ENCODE measurements at regions not wholly inside any gene's neighbourhood (a gene's known extent, or its start where the extent isn't known, plus 50 kb on each side); places are given as distances from the start of the nearest gene placed in this dataset.

GRCh38 chr2:236665572-236666118, 96.0 kb downstream of the ACKR3 start:
- TF ChIP-seq, protein P1, sequence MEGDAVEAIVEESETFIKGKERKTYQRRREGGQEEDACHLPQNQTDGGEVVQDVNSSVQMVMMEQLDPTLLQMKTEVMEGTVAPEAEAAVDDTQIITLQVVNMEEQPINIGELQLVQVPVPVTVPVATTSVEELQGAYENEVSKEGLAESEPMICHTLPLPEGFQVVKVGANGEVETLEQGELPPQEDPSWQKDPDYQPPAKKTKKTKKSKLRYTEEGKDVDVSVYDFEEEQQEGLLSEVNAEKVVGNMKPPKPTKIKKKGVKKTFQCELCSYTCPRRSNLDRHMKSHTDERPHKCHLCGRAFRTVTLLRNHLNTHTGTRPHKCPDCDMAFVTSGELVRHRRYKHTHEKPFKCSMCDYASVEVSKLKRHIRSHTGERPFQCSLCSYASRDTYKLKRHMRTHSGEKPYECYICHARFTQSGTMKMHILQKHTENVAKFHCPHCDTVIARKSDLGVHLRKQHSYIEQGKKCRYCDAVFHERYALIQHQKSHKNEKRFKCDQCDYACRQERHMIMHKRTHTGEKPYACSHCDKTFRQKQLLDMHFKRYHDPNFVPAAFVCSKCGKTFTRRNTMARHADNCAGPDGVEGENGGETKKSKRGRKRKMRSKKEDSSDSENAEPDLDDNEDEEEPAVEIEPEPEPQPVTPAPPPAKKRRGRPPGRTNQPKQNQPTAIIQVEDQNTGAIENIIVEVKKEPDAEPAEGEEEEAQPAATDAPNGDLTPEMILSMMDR (IDR thresholded peaks at IDR 0.05): no peak
- Histone ChIP-seq H3K4me3 (no peak overlapping the region), H3K36me3 (ENCODE audit: low read depth) (no peaks in the 10 kb centered on the region), H3K4me1 (ENCODE audit: low read depth) (no peaks in the 10 kb centered on the region), H3K9me3 (no peaks in the 10 kb centered on the region)
- DNase-seq: no peak
- no peak for ATAC-seq
- intact Hi-C loops (cut with DNase I, micrococcal nuclease): no loop called here

DNA sequence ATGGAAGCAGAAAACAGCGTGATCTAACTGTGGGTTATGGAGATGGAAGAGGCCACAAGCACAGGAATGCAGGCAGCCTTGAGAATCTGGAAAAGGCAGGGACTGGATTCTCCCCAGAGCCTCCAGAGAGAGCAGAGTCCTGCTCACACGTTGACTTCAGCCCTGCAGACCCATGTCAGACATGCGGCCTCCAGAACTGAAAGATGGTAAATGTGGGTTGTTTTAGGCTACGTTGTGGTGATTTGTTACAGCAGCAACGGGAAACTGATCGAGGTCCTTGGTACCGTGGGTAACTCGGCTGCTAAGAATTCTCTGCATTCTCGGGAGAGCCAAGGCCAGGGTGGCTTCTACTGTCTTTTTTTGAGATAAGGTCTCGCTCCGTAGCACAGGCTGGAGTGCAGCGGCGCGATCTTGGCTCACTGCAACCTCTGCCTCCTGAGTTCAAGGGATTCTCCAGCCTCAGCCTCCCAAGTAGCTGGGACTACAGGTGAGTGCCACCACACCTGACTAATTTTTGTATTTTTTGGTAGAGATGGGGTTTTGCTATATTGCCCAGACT, 97.1 kb downstream of the ACKR3 start:
- DNase-seq (no peak), ATAC-seq (no peak)
- no peak overlapping the region for H3K4me3 ChIP-seq
- TF ChIP-seq, protein P1 (IDR thresholded peaks at IDR 0.05): no peak
- intact Hi-C loops (cut with DNase I, micrococcal nuclease): no loop called here
- no peaks in the 10 kb centered on the region for H3K4me1 ChIP-seq (ENCODE audit: low read depth)
- H3K9me3 ChIP-seq: no peaks in the 10 kb centered on the region
- no peaks in the 10 kb centered on the region for H3K36me3 ChIP-seq (ENCODE audit: low read depth)

GRCh38 chr2:236667526-236667925, 97.9 kb downstream of the ACKR3 start:
- H3K4me3 ChIP-seq: no peak overlapping the region
- DNase-seq: no peak
- H3K36me3 ChIP-seq (ENCODE audit: low read depth): no peaks in the 10 kb centered on the region
- ATAC-seq: no peak
- TF ChIP-seq, protein P1 (IDR thresholded peaks at IDR 0.05): no peak
- H3K4me1 ChIP-seq (ENCODE audit: low read depth): no peaks in the 10 kb centered on the region
- no peaks in the 10 kb centered on the region for H3K9me3 ChIP-seq
- intact Hi-C loops (cut with DNase I, micrococcal nuclease): no loop called here

- no peak overlapping the region for H3K4me3 ChIP-seq
- no peaks in the 10 kb centered on the region for H3K36me3 ChIP-seq (ENCODE audit: low read depth)
- ATAC-seq: no peak
- intact Hi-C loops (cut with DNase I, micrococcal nuclease): no loop called here
- no peak for DNase-seq
- no peaks in the 10 kb centered on the region for H3K9me3 ChIP-seq
- TF ChIP-seq, protein P1 (IDR thresholded peaks at IDR 0.05): no peak
- H3K4me1 ChIP-seq (ENCODE audit: low read depth): no peaks in the 10 kb centered on the region
These were observed 98.9 kb downstream of the ACKR3 start for GRCh38 chr2:236668531-236668969.

DNA sequence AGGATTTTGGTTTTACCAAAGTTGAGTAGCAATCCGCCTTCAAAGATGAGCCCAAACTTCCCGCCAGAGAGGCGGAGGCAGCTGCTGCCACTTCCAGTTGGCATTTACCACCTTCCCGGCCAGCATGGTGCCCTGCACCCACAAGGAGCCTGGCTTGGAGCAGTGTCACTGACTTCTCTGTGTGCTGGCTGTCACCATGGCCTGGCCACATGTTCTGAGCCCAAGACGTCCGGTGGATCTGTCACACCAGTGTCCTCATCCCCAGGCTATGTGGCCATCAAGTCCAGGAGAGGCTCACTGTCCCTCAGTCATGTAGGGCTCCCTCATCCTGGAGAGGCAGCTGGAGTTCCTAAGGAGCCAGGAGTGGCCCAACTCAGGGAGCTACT, 100.6 kb downstream of the ACKR3 start:
- TF ChIP-seq, protein P1 (IDR thresholded peaks at IDR 0.05): no peak
- Histone ChIP-seq H3K4me3 (no peak overlapping the region), H3K36me3 (ENCODE audit: low read depth) (no peaks in the 10 kb centered on the region), H3K9me3 (no peaks in the 10 kb centered on the region), H3K4me1 (ENCODE audit: low read depth) (no peaks in the 10 kb centered on the region)
- ATAC-seq (no peak), DNase-seq (no peak)
- intact Hi-C loops (cut with DNase I, micrococcal nuclease): no loop called here

All from mucosa of descending colon (tissue), 3 donors.